GOT3 (cell line): ENCODE measurements at regions not wholly inside any gene's neighbourhood (a gene's known extent, or its start where the extent isn't known, plus 50 kb on each side); places are given as distances from the start of the nearest gene placed in this dataset.

Source experiments
- DNase-seq: peaks from one replicate; lab custom pipeline; 2025; ENCODE audit warnings: mixed read lengths; lab: John Stamatoyannopoulos, UW

DNA sequence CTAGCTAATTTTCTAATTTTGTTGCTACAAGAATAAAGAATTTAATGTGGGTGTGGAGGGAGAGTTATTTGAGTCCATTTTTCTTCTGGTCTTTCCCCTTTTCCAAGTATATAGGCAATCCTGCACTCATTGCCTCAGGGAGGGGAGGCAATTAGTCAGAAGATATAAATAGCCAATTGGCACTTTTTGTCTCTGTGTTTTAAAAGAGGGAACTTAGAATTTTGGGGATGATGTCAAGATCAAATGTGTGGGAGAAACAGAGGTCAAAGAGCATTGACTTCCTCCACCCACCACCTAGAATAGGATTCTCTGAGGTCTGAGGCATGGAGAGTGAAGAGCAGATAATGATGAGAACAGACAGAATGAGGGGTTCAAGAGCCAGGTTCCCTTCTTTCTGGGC lies 120.3 kb upstream of the ZC3H12C start:
- DNase-seq: no peak

DNA sequence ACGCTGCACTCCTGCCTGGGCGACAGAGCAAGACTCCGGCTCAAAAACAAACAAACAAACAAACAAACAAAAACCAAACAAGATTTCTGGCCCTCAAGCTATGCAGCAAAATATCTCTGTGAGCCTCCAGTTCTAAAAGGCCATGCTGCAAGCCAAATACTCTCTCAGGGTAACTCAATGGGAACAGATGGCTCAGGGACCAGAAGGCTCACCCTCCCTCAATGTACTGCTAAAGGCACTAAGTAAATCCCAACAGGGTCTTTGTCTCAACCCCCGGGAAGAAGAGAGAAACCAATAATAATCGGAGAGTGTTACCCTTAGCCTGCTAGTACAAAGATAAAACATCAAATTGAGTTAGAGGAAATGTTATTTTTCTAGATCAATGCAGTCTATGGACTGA lies 119.7 kb upstream of the ZC3H12C start:
- no peak for DNase-seq

DNA sequence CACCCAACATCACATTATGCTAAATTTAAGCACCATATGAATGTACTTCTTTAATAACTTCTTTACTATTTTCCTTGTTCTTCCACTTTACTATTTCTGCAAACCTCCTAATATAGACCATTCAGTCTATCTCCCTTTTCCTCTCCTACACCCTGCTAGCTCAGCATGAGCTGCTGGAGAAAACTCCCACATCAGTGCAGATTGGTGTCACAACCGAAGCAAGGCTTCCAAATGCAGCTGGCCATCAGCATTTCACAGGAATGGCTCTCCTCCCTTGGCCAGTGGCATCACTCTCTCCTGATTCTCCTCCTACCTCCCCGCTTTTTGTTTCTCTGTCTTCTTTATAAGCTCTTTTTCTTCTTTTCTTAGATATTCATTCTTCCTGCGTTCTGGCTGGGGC lies 118.7 kb upstream of the ZC3H12C start:
- no peak for DNase-seq

DNA sequence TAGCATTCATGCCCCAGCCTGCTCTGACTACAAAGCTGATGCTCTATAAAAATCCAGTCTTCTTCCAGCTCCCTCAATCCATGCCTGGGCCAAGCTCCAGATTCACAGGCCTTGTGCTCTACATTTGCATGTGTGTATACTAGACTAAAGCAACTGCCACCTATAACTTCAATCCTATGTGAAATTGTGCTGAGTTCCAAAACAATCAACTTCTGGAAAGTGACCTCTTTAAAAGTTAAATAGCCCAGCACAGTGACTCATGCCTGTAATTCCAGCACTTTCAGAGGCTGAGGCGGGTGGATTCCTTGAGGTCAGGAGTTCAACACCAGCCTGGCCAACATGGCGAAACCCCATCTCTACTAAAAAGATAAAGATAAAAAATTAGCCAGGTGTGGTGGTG lies 114.3 kb upstream of the ZC3H12C start:
- no peak for DNase-seq

DNA sequence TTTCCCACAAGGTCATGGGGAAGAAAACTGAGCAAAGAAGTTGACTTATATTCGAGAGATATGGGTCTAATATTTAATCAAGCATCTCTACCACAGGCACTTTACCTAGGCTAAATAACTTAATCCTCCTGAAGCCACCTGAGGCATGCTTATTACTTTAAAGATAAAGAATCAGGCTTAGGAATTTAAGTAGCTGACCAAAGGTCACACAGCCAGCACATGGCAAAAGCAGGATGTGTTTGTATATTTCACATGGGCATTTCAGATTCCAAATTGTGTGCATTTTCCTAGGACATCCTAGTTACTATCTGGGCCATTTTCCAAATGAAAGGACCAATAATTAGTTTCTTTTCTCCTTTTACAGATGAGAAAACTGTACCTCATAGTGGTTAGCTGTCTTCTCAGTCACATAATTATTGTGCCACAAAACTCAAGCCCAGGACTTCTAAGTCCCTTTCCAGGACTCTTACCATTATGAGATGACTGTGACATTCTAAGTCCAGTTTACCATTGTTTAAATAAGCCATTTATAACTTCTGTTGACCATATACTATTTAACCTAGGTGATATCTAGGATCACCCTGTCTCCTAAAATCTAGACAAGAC lies 112.1 kb upstream of the ZC3H12C start:
- no peak for DNase-seq

DNA sequence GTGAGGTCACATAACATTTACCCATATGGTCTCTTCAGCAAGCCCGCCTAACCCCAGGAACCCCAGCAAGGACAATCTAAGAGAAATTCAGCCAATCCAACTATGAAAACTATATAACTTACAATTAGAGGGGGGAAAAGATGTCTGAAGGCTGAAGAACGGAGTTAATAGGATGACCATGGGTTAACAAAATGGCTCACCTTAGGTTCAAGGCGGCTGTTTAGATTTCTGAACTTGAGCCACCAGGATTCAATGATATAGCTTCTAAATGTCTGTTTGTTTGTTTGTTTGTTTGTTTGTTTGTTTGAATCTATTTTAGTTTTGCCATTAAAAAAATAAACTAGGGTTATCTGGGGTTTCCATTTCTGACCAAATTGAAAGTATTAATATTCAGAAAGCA lies 109.8 kb upstream of the ZC3H12C start:
- no peak for DNase-seq

DNA sequence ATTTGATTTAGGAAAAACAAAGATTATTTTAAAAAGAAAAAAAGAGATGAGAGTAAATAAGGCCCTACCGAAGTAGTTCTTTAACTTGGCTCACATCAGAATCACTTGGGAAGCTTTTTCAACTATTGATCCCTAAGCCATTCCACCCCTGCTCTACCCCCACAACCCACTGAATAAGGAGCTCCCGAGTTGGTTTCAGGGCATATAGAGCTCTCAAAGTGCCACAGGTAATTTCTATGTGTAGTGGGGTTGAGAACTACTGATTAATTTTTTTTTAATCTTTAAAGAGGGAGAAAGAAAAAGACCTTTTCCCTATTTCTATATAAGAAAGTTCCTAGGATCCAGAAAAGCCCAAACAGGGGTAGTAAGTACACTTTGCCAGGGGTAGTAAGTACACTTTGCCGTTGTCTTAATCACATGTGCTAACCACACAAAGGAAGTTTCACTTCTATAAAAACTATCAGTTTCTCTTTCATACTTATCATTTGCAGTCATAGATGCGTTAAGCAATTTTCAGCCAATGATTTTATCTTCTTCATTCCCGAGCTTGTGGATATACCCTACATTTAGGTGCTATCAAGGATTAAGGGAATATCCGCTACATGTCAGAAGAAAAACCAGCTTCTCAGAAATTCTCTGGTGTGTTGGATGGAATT lies 108.4 kb upstream of the ZC3H12C start:
- DNase-seq: no peak

DNA sequence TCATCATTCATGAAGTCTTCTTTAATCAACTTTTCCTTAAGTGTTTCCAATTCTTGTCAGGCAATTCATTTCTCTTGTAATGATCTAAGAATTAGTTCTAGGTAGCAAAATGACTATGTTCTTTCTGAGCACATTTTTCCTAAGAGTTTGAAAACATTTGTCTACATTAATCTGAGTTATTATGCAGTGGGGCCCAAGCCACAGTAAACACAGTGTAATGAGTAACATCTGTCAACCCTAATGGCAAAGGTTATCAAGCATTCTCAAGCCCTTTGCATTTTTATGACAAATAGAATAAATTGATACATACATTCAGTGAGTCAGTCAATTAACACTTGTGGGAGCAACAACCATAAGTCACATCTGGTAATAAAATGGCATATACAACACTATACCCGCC lies 106.7 kb upstream of the ZC3H12C start:
- DNase-seq: no peak

DNA sequence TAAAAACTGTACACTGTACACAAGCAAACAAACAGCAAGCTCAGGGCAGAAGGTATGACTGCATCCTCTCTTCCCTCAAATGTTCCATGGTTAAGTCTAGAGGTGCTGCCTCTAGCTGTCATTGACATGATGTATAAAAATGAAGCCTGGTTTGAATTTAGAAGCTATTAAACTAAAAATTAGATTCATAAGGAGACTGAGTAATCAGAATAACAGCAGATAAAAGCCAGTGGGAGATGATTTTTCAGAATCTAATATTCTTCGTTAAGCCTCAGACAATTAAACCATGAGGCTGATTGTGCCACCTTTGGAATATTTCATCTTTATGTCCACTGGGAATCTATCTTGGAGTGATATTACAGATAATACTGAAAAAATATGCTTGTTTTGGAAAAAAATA lies 101.4 kb upstream of the ZC3H12C start:
- no peak for DNase-seq

DNA sequence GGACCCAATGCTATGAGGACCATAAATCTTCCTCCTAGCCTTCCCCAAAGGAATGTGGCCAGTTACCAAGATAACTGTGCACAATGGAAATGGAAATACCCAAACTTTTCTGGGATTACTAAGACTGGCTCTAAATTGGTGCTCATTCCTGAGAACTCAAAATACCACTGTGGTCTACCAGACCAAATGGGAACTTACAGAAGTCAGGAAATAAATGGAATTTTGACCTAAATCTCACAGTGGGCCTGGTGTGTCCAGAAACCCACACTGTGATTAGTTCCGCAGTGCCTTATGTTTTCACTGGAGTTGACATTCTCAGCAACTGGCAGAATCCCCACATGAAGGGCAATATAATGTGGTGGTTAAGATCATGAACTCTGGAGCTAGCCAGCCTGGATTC lies 99.4 kb upstream of the ZC3H12C start:
- DNase-seq: no peak

DNA sequence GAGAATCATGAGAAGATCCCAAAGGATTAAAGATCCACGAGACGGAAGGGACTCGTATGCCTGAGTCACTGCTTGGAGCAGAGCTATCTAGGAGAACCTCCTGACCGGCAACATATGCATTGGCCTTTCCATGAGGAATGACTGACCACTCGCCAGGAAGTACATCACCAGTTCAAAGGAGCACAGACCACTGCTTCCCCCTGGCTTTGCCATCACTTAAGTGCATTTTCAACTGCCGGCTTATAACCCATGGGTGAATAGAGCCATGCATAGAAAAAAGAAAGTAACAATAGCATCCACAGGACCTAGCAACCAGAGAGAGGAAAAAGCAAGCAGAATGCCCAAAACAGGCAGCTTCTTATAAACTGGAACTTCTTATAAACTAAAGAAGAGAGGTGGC lies 98.3 kb upstream of the ZC3H12C start:
- DNase-seq: no peak

DNA sequence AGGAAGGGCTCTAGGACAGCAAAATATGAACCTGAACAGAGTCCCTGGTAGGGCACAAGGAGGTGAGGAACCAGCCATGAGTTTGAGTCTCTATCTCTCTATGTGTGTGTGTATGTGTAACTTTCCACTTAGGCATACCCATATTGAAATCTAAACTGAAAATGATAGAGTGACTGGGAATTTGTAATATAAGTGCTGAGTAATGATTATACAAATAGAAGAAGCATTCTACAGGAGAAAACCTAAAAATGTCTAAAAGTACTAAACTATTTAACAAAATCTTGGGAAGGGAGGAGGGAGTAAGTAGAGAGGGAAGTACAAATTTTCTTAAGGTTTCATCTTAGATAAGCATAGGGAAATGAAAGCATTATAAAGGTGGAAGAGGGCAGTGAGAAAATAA lies 97.1 kb upstream of the ZC3H12C start:
- DNase-seq: no peak

DNA sequence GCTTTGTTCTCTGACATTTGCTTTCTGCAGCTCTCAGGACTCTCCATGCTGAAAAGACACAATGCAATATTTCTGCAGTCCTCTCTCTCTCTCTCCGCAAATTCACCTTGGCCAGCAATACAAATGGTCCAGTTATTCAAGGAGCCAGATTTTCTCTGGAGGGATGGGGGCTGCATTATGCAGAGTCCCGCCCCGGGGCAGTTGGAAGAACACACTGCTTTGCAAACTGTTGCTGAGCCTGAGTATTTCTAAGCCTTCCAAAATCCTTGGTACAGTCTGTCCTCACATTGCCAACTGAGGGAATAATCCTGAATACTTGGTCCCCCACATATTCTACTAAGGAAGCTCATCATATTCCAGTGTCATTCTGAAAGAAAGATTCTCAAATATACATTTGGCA lies 94.3 kb upstream of the ZC3H12C start:
- DNase-seq: no peak

DNA sequence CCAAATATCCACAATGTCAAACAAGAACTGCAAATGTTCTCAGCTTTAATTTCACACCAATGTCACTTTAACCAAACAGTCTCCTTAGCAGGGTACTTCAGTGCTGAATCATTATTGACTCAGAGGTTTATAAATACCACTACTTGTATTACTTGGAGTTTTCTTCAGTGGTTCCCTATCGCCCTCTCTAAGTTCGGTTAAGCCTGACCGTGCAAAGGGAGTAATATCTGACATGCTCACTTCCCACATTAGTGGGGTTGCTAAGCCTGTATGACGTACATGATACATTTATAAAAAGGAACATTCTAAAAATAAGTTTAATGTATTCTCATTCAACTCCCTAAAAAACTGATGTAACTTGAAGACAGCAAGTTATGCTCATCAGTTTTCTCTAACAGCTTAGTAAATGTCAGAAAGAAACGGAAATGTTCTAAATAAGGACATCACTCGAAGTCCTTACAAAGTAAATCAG lies 93.1 kb upstream of the ZC3H12C start:
- no peak for DNase-seq

DNA sequence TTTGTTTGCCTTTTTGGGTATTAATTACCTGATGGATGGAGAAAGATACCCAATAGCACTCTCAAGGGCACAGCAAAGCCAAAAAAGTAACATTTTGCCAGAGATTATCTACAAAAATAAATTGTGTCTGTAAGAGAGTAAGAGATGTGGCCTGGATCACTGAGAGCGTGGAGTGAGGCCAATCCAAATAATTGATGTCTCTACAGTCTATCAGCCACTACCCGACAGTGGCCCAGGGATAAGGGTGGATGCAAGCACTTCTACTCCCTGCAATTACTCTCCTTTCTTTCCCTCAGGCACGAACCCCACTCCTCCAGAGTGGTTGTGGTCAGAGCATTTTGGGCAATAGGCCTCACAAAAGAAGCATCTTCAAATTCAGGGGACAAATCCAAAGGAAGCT lies 92.3 kb upstream of the ZC3H12C start:
- DNase-seq: no peak

DNA sequence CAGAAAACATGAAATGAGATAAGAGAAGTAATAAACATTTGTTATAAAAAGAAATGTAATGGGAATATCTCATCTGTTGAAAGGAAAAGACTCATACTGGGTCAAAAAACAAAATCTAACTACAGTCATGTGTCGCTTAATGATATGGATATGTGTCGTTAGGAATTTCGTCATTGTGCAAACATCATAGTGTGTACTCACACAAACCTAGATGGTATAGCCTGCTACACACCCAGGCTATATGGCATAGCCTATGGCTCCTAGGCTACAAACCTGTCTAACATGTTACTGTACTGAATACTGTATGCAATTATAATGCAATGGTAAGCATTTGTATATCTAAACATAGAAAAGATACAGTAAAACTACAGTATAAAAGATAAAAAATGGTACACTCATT lies 89.8 kb upstream of the ZC3H12C start:
- DNase-seq: no peak

DNA sequence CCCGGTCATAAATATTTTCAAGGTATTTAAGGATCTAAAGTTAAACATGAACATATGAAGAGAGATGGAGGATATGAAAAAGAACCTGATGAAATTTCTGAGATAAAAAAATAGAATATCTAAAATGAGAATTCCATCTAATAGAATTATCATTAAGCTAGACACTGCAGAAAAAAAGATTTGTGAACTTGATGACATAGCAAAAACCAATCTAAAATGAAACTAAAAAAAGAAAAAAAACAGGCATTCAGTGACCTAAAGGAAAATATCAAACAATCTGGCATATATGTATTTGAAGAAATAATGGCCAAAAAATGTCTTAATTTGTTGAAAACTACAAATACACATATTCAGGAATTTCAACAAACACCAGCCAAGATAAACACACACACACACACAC lies 81.6 kb upstream of the ZC3H12C start:
- no peak for DNase-seq

DNA sequence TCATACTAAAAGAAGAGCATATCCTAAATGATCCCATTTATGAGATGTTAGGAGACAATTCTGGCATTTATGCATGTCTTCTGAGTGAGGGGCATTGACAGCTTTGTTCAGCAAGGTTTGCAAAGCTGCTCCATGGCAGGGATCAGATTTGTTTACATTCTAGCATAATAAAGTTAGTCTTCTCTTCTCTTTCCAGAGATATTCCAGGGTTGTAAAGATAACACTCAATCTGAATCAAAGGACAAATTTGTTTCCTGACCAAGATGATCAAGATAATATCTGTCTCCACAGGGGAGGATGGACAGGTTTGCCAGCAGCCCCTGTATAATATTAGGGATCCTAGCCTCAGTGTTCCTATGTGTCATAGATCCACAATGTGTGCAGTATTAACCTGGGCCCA lies 77.5 kb upstream of the ZC3H12C start:
- no peak for DNase-seq

DNA sequence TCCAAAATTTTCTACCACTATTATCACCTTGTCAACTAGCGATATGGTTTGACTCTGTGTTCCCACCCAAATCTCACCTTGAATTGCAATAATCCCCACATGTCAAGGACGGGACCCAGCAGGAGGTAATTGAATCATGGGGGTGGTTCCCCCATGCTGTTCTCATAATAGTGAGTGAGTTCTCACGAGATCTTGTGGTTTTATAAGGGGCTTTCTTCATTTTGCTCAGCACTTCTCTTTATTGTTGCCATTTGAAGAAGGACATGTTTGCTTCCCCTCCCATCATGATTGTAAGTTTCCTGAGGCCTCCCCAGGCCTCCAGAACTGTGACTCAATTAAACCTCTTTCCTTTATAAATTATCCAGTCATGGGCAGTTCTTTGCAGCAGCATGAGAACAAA lies 73.5 kb upstream of the ZC3H12C start:
- no peak for DNase-seq

DNA sequence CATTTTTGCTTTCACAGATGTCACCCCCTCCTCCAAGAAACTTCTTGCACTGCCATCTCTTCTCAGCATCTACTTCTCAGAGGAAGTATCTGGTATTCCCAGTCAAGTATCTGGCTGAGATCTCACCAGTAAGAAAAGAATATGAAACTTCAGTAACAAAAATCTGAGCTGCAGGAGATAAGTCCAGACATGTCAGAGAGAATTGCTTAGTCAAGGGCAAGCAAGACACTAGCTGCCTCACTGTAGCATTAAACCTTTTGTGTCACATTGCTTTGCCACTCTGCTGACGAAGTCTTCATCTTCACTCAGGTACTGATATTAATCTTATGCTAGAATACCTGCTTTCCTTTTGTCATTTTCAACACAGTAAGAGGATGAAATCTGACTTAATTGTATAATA lies 70.6 kb upstream of the ZC3H12C start:
- no peak for DNase-seq

DNA sequence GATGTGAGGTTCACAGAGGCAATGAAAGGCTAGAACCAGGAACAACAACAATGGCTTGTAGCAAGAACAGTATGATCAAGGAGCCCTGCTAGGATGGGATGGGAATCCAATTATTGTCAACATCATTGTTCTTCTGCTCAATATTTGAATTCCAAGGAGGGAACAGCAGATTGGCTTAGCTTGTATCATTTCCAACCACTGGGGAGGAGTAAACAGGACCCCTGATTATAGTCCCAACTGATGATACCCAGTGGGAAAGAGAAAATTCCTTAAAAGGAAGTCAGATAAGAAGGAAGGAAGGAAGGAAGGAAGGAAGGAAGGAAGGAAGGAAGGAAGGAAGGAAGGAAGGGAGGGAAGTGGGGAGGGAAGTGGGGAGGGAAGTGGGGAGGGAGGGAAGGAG lies 69.5 kb upstream of the ZC3H12C start:
- DNase-seq: no peak

DNA sequence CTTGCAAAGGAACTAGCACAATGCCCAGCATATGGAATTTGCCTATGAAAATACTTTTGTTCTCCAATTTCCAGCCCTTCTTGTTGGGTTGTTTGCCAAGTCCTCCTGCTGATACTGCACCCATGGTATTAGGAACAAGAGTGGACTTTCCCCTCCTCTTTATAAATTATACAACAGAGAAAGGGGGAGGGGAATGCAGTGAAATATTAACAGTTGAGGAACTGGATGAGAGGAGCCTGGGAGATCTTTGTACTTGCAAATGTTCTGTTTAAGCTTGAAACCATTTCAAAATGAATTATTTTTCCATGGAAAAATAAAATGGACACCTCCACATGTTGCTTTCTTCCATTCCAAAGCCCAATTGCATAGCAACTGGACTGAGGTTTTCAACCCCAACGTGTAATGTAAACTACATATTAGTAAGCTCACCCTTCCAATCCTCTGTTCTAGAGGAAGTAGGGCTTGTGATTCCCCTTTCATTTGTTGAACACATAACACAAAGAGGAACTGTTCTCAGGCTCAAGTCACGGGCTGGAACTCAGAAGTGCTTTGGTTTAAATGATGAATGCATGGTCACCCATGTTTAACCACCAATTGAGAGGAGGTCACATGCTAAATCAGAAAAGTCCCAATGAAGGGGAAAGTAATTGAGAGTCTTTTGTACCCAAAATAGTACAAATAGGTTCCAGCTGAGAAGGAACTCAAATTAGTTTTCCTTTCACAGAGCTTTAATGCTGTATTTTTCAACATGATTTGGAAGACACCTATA lies 66.2 kb upstream of the ZC3H12C start:
- DNase-seq: no peak

DNA sequence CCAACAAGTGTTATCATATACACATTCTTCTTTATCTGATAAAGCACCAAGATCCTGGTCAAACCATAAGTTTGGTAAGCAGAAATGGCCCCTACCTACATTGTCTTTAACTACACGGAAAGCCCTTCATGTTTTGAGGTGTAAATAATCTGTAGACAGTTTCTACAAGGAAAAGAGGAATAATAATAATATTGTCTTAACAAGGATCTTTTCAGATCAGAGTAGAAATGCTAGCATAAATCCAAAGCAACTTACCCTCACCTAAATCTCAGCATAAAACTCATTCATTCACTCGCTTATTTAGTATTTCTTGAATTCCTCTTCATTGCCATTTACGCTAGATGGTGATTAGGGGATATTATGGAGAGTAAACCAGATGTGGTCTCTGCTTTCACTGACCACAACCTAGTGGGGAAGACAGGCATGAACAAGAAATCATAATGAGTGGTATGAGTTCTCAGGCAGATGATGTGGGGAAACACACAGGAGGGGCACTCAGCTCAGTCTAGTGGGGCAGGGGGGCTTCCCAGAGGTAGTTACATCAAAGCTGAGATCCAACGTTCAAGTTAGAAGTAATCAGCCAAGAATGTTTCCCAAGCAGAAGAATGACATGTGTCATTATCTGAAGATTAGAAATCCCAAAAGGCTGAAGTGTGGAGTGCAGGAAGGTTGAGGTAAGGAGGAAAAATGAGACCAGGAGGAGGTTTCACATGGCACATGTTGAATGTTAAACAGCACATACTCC lies 65.4 kb upstream of the ZC3H12C start:
- DNase-seq: no peak
